ENCODE measurements at regions not wholly inside any gene's neighbourhood (a gene's known extent, or its start where the extent isn't known, plus 50 kb on each side); places are given as distances from the start of the nearest gene placed in this dataset.
A peak's percentile ranks its signal among the peaks of the same experiment; 100 is the strongest.

- Mint-ChIP-seq H3K9me3 (no peaks in the 10 kb centered on the region), H3K4me1 (peaks cover 8% of the 10 kb centered on the region), H3K27me3 (ENCODE audit: low read depth) (peaks cover 4% of the 10 kb centered on the region), H3K36me3 (ENCODE audit: low read depth) (no peaks in the 10 kb centered on the region), H3K4me3 (no peak overlapping the region), H3K27ac (no peak overlapping the region)
- TF ChIP-seq, protein P1, sequence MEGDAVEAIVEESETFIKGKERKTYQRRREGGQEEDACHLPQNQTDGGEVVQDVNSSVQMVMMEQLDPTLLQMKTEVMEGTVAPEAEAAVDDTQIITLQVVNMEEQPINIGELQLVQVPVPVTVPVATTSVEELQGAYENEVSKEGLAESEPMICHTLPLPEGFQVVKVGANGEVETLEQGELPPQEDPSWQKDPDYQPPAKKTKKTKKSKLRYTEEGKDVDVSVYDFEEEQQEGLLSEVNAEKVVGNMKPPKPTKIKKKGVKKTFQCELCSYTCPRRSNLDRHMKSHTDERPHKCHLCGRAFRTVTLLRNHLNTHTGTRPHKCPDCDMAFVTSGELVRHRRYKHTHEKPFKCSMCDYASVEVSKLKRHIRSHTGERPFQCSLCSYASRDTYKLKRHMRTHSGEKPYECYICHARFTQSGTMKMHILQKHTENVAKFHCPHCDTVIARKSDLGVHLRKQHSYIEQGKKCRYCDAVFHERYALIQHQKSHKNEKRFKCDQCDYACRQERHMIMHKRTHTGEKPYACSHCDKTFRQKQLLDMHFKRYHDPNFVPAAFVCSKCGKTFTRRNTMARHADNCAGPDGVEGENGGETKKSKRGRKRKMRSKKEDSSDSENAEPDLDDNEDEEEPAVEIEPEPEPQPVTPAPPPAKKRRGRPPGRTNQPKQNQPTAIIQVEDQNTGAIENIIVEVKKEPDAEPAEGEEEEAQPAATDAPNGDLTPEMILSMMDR (IDR thresholded peaks at IDR 0.05; ENCODE audit: unreplicated experiment in 3 of 3) = no peak
Measured at GRCh38 chr2:17322461-17322860, 195.8 kb downstream of the RAD51AP2 start.

DNA sequence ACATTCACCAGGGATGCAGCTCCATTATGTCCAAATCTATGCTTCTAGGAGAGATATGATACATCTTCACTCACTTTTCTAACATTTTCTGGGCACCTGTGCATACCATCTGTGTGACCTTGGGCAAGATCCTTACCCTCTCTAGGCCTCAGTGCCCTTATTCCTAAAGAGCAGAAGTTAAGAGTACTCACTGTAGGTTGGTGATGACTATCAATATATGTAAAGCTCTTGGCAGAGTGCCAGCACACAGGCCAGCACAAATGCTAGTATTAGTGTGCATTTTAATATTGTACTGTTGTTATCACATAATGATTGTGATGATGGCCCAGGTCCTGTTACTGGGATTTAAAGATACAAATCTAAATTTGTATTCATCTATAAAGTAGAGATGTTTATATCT lies 199.2 kb downstream of the RAD51AP2 start:
- no peaks in the 10 kb centered on the region for H3K9me3 Mint-ChIP-seq
- H3K27me3 Mint-ChIP-seq (ENCODE audit: low read depth) = peaks cover 4% of the 10 kb centered on the region
- H3K4me3 Mint-ChIP-seq = no peak overlapping the region
- peaks cover 10% of the 10 kb centered on the region for H3K4me1 Mint-ChIP-seq
- H3K36me3 Mint-ChIP-seq (ENCODE audit: low read depth) = no peaks in the 10 kb centered on the region
- TF ChIP-seq, protein P1 (IDR thresholded peaks at IDR 0.05; ENCODE audit: unreplicated experiment in 3 of 3) = no peak
- H3K27ac Mint-ChIP-seq = no peak overlapping the region

DNA sequence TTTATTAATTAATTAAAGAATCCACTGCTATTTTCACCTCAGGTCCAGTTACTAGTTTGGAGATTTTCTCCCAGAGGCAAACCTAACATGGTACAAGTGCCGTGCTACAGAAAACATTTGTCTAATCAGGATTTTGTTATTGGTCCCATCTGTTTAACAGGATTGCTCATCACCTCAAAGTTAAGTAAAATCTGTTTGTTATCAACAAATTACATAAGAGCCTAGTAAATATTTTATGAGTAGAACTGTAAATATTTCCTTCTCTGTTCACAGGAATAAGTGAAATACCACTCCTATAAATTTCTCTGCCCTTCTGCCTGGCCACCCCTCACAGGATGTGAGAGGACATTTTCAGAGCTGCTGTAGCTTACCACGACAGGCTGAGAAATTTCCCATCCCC lies 200.2 kb downstream of the RAD51AP2 start:
- Mint-ChIP-seq H3K27ac (no peak overlapping the region), H3K9me3 (no peaks in the 10 kb centered on the region), H3K4me1 (peaks cover 10% of the 10 kb centered on the region), H3K4me3 (no peak overlapping the region), H3K36me3 (ENCODE audit: low read depth) (no peaks in the 10 kb centered on the region), H3K27me3 (ENCODE audit: low read depth) (peaks cover 4% of the 10 kb centered on the region)
- TF ChIP-seq, protein P1 (IDR thresholded peaks at IDR 0.05; ENCODE audit: unreplicated experiment in 3 of 3) = no peak

GRCh38 chr2:17317439-17317976 lies 200.7 kb downstream of the RAD51AP2 start:
- no peak overlapping the region for H3K4me3 Mint-ChIP-seq
- TF ChIP-seq, protein P1 (IDR thresholded peaks at IDR 0.05; ENCODE audit: unreplicated experiment in 3 of 3) = no peak
- no peaks in the 10 kb centered on the region for H3K36me3 Mint-ChIP-seq (ENCODE audit: low read depth)
- H3K27ac Mint-ChIP-seq = peak overlapping the region in 1 of 3 experiments; percentile 35
- H3K4me1 Mint-ChIP-seq = peaks cover 10% of the 10 kb centered on the region
- H3K27me3 Mint-ChIP-seq (ENCODE audit: low read depth) = peaks cover 4% of the 10 kb centered on the region
- H3K9me3 Mint-ChIP-seq = no peaks in the 10 kb centered on the region

DNA sequence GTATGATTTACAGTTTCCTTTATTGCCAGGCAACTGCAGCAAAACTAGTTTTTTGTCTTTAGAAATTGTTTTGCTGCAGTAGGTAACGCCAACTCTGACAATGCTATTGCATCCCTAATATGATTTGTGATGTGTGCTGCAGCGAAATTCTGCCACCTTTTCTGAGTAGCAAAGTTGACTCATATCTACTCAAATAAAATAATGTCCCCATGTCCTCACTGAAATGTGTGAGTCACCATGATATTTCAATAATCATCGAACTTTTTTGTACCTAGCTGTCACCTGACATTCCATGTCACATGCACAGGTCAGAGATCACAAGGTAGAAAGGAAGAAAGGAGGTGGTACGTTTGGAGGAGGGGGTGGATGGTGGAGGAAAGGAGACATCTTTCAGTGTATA lies 205.0 kb downstream of the RAD51AP2 start:
- H3K27me3 Mint-ChIP-seq (ENCODE audit: low read depth) = no peaks in the 10 kb centered on the region
- H3K4me3 Mint-ChIP-seq = no peak overlapping the region
- H3K9me3 Mint-ChIP-seq = no peaks in the 10 kb centered on the region
- TF ChIP-seq, protein P1 (IDR thresholded peaks at IDR 0.05; ENCODE audit: unreplicated experiment in 3 of 3) = no peak
- H3K36me3 Mint-ChIP-seq (ENCODE audit: low read depth) = no peaks in the 10 kb centered on the region
- H3K27ac Mint-ChIP-seq = no peak overlapping the region
- peaks cover 18% of the 10 kb centered on the region for H3K4me1 Mint-ChIP-seq

DNA sequence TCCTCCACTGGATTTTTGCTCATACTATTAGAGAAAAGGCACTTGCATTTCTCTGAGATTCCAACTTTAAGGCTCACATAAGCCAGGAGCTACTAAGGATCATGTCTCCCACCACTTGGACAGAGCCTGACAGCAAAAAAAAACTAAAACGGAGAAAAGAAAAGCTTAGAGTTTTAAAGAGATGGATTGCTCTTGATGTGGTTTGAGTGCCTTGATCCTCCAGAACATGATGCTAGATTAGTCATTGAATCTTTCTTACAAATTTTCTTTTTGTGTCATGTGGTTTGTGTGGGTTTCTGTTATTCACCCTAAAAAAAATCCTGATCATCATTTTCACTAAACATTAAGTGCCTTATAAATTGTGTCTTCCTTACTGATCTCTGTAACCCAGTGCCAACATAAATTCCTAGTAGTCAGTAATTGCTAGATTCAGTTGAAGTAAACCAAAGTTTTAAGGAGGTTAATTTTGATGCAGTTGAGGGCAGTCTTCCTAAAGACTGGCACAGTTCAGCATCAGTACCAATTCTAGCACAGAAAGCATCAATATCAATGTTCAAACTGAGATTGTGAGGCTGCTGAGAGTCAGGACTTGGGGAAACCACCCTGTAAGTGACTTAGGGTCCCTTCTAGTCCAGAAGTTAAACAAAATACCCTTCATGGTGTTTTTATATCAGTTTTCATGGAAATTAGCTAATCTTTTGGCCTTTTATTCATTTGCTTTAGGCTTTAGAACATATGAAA lies 206.3 kb downstream of the RAD51AP2 start:
- TF ChIP-seq, protein P1 (IDR thresholded peaks at IDR 0.05; ENCODE audit: unreplicated experiment in 3 of 3) = no peak
- Mint-ChIP-seq H3K4me1 (peaks cover 8% of the 10 kb centered on the region), H3K36me3 (ENCODE audit: low read depth) (no peaks in the 10 kb centered on the region), H3K4me3 (no peak overlapping the region), H3K27ac (no peak overlapping the region), H3K27me3 (ENCODE audit: low read depth) (no peaks in the 10 kb centered on the region), H3K9me3 (no peaks in the 10 kb centered on the region)
